ENCODE measurements at regions not wholly inside any gene's neighbourhood (a gene's known extent, or its start where the extent isn't known, plus 50 kb on each side); places are given as distances from the start of the nearest gene placed in this dataset.
A peak's percentile ranks its signal among the peaks of the same experiment; 100 is the strongest.

GRCh38 chr13:70874636-70875035 is 766.4 kb upstream of the KLHL1 start:
- no peak for DNase-seq

- no peak for DNase-seq
These were observed 756.5 kb upstream of the KLHL1 start for GRCh38 chr13:70864731-70865130.

DNA sequence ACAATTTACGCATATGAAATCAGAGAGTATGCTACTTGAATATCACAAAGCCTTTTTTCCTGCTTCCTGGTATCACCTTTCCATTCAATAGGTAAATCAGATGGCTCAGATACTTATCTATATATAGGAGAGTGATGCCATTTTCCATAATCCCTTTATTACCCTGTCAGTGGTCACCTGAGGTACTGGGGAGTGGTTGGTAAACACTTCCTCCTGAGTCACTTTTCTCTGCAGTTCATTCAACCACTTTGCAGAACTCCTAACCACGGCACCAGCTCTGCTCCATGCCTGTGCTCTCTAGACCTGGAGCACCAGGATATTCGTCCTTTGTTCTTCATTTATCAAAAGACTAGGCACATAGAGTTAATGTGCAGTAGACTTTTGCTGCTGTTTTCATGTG is 748.5 kb upstream of the KLHL1 start:
- no peak for DNase-seq

DNA sequence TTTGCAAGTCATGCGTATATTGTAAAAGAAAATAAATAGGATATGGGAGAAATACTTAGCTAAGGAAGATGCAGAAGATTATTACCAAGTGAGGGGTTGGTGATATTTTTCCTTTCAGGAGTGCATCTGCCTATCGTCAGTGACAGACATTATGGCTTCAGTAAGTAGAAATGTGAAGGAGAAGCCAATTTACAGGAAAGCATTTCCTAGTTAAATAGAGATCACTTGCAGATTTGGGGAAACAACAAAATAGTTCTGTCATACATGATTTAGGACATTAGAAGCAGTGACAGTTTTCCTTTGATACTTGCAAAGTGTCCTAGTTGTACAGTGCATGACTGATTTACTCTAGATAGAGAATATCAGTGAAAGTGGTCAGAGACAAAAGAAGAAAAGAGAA is 747.8 kb upstream of the KLHL1 start:
- DNase-seq = no peak

GRCh38 chr13:70849222-70849621 is 741.0 kb upstream of the KLHL1 start:
- DNase-seq = no peak

DNA sequence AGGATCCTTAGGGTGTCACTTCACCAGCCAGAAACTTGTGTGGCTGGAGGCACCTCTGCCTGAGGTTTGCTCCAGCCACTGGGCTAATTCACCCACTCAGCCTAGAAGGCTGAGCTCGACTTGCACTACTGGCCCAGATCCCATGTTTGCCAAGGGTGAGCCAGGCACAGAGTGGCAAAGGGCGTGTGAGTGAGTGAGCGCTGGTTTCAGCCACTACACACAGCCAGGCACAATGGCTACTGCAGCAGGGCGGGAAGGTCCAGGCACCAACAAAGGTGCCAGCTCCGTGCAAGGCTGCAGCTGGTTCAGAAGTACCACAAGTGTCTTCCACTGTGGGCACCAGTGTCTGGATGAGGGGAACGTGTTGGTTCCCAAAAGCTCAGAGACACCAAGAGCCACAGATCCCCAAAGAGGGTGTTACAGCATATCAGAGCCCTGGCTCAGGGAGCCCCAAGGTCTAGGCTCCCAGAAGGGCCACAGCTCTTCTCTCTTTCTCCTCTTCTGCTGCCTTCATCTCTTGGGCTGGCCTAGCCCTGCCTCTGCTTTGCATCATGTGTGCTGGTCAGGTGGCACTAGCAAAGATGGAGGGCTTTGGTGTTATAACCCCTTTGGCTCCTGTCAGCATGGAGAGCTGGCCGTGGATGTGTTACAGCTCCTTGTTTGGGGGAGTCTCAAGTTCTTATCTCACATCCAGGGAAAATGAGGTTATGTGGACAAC is 736.3 kb upstream of the KLHL1 start:
- DNase-seq = no peak

DNA sequence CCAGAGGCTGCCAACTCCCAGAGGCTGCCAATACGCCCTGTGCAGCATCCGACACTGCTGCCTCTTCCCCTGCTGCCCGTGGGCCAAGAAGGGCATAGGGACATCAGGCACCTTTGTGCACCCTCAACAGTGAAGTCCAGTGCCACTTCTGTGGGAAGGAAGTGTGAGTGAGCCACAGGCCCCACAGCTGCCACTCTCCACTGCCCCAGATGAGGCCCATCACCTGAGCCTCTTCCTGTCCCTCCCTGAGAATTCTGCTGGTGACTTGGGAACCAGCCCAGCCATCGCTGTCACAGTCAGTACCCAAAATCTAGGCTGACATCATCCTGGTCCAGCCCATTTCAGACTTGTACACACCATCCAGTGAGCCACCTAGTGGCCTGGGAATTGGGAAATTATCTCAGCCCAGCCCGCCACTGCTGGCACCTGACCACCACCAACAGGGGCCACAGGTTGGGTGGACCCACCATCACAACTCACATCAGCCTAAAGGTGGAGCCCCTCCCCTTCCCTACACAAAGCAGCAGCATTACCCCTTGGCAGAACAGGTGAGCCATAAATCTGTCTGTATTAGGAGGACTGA is 733.9 kb upstream of the KLHL1 start:
- no peak for DNase-seq

- no peak for DNase-seq
These were observed 733.2 kb upstream of the KLHL1 start for GRCh38 chr13:70841240-70842061.

DNA sequence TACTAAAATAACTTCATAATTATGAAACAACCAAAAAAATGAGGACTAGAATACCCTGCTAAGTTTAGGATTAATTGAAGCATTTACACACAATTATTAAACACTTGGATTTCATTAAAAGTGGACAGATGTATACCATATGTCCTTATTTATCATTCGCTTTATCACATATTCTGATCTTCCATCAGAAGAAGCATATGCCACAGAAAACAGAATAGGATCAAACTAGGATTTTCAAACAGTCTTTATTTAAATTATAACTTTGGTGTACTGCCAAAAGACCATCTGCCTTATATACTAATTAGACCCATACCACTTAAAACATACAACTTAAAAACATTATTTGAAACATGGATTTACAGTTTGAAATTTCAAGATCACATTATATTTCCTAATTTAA is 727.1 kb upstream of the KLHL1 start:
- DNase-seq = no peak

GRCh38 chr13:70829748-70830147 is 721.5 kb upstream of the KLHL1 start:
- no peak for DNase-seq

GRCh38 chr13:70817576-70817975 is 709.3 kb upstream of the KLHL1 start:
- DNase-seq = no peak

- no peak for DNase-seq
These were observed 708.6 kb upstream of the KLHL1 start for GRCh38 chr13:70816853-70817252.

DNA sequence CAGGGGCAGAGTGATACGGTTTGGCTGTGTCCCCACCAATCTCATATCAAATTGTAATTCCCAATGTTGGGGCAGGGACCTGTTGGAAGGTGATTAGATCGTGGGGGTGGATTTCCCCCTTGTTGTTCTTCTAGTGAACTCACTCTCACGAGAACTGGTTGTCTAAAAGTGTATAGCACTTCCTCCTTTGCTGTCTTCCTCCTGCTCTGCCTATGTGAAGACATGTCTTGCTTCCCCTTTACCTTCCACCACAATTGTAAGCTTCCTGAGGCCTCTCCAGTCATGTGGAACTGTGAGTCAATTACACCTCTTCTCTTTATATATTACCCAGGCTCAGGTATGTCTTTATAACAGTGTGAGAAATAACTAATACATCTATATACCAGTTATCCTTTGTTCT is 706.4 kb upstream of the KLHL1 start:
- no peak for DNase-seq

- DNase-seq = no peak
These were observed 704.2 kb upstream of the KLHL1 start for GRCh38 chr13:70812481-70812880.

- DNase-seq = no peak
These were observed 701.3 kb upstream of the KLHL1 start for GRCh38 chr13:70809588-70809987.

GRCh38 chr13:70798385-70798784 is 690.1 kb upstream of the KLHL1 start:
- no peak for DNase-seq

GRCh38 chr13:70795484-70795883 is 687.2 kb upstream of the KLHL1 start:
- no peak for DNase-seq

DNA sequence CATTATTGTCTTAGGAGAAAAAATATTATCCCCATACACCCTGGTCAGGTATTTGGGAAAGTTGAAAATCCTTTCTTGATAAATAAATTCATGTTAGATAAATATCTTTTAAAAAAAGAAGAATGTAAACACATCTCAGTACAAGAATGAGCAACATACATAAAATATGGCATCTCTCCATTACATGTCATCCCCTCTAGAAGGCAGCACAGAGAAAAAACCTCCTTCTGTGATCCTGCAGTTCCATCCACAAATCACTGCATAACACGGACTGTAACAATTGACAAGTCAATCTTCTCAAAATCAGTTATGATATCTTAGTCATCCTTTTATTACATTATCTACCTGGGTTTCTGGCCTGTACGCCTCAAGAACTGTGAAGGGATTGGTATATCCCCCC is 683.9 kb upstream of the KLHL1 start:
- no peak for DNase-seq

GRCh38 chr13:70789751-70790150 is 681.5 kb upstream of the KLHL1 start:
- no peak for DNase-seq

DNA sequence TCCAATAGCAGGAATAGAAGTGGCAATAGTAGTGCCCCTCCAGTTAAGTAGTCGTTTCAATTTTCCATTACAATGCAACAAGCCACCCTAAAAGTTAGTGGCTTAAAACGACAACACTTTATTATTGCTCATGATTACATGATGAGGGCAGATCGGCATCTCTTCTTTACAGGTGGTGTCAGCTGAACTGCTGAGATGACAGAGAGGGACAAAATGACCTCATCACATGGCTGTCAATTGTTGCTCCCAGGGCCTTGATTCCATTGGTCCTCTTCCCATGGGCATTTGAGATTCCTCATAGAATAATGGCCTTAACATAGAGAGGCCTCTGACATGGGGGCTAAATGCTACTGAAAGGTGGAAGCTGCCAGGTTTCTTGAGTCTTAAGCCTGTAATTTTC is 679.8 kb upstream of the KLHL1 start:
- DNase-seq = peak; percentile 50 to 57

- peak; percentile 24 to 85 for DNase-seq
These were observed 676.1 kb upstream of the KLHL1 start for GRCh38 chr13:70784207-70784989.

DNA sequence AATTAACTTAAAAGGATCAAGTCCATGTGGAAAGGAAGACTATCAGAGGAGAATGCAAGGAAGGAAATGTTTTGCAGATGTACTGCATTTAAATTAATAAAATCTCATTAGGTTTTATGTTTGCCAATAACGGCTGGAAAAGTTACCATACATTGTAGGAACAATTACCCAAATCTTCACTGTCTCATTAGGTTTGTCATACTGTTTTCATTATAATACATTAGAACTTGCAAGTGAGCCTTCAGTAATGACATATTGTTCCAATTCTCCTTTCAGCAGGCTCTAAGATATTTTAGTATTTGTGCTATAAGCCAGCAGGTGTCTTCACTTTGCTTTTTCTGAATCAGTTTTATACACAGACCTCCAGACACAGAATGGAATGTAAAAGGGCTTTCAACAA is 661.6 kb upstream of the KLHL1 start:
- DNase-seq = no peak

- no peak for DNase-seq
These were observed 650.7 kb upstream of the KLHL1 start for GRCh38 chr13:70758932-70759331.

Measured in NCI-H1930 (cell line).